HepG2 (cell line): ENCODE measurements at regions not wholly inside any gene's neighbourhood (a gene's known extent, or its start where the extent isn't known, plus 50 kb on each side); places are given as distances from the start of the nearest gene placed in this dataset.

Experiments used
- ATAC-seq: fragments of 200-7000 bp; cut with Tn5 transposase; 3 replicates; pipeline ENCODE4 v1.9.1; 2020; ENCODE audit warnings: mild to moderate bottlenecking, moderate library complexity
- BruUV-seq: library from RNA; stranded (reverse); fragments of 400-500 nt; replicated peaks from 2 replicates; lab custom pipeline; 2021; lab: Mats Ljungman, UMichigan
- CTCF ChIA-PET: fragments of 300-600 bp; formaldehyde crosslinking; extraction: SDS; loops from one replicate; lab custom pipeline; 2021; ENCODE audit warnings: low total read pairs, inconsistent platforms, low intra/inter-chr PET ratio; lab: Yijun Ruan, JAX
- POLR2A ChIA-PET: fragments of 350-600 bp; sonication (Branson Sonifier 250); formaldehyde crosslinking; loops from one replicate; lab custom pipeline; 2020; ENCODE audit warnings: antibody characterized with exemption, inconsistent platforms; lab: Yijun Ruan, JAX
- DNase-seq: peaks from one replicate; pipeline ENCODE4 v3.0.0-alpha.2; 2015; ENCODE audit warnings: low spot score
- FAIRE-seq: peaks from 3 replicates; lab custom pipeline; 2011; peaks lifted over from hg19 to GRCh38; lab: Jason Lieb, UNC
- H2AFZ ChIP-seq: one replicate; pipeline ENCODE4 v1.6.1; 2011; ENCODE audit warnings: low read length, inconsistent platforms
- H3K27ac ChIP-seq: fragments of 300-600 bp; 3 replicates; pipeline ENCODE4 v1.8.0; 2011; ENCODE audit warnings: mixed run types, mild to moderate bottlenecking, mixed read lengths, low read length, inconsistent platforms; ENCODE audit not compliant: insufficient read depth; ENCODE audit errors: extremely low read length
- H3K27me3 ChIP-seq, 2 experiments: fragments of 200-600 bp in 1 of 2; 2 replicates in 1 of 2; 3 replicates in 1 of 2; pipeline versions ENCODE4 v1.6.0 to v1.8.0; 2011; ENCODE audit warnings: low read length in 2 of 2, mild to moderate bottlenecking in 2 of 2, moderate library complexity in 2 of 2, inconsistent platforms in 1 of 2; ENCODE audit not compliant: insufficient read depth in 2 of 2, control insufficient read depth in 1 of 2
- H3K36me3 ChIP-seq, 2 experiments: fragments of 200-600 bp in 1 of 2; replicated peaks in 1 of 2; 2 replicates in 1 of 2; 3 replicates in 1 of 2; pipeline versions ENCODE4 v1.5.1 to v1.8.0; 2011; ENCODE audit warnings: low read length in 2 of 2, inconsistent platforms in 1 of 2; ENCODE audit not compliant: insufficient read depth in 2 of 2, control insufficient read depth in 1 of 2
- H3K4me1 ChIP-seq: 2 replicates; pipeline ENCODE4 v1.5.1; 2012; ENCODE audit warnings: low read length, inconsistent platforms; ENCODE audit not compliant: insufficient read depth
- H3K4me2 ChIP-seq: 2 replicates; pipeline ENCODE4 v1.6.0; 2011; ENCODE audit warnings: low read depth, low read length, inconsistent platforms
- H3K4me3 ChIP-seq, 3 experiments: fragments of 200-600 bp in 1 of 3; sonication (generic), shearing (Covaris generic) in 1 of 3; replicated peaks in 1 of 3; 2 replicates each; pipeline ENCODE4 v1.5.1; 2011 to 2016; ENCODE audit warnings: low read length in 3 of 3, inconsistent platforms in 2 of 3, low read depth in 2 of 3, mild to moderate bottlenecking in 2 of 3, control low read depth in 1 of 3, mixed read lengths in 1 of 3; ENCODE audit not compliant: insufficient read depth in 1 of 3
- H3K79me2 ChIP-seq: one replicate; pipeline ENCODE4 v1.6.1; 2011; ENCODE audit warnings: low read length, inconsistent platforms; ENCODE audit not compliant: insufficient read depth
- H3K9ac ChIP-seq: 2 replicates; pipeline ENCODE4 v1.6.0; 2011; ENCODE audit warnings: mild to moderate bottlenecking, low read depth, low read length, inconsistent platforms; ENCODE audit not compliant: insufficient read depth
- H3K9me3 ChIP-seq: 2 replicates; pipeline ENCODE4 v1.5.1; 2012; ENCODE audit warnings: mild to moderate bottlenecking, low read length
- H4K20me1 ChIP-seq: 2 replicates; pipeline ENCODE4 v1.6.0; 2011; ENCODE audit warnings: inconsistent platforms, mild to moderate bottlenecking, low read length, moderate library complexity; ENCODE audit not compliant: insufficient read depth
- ATM ChIP-seq: fragments of 450-650 bp; IDR thresholded peaks from 2 replicates; pipeline ENCODE4 v1.7.1; 2017; ENCODE audit warnings: mild to moderate bottlenecking, borderline replicate concordance
- IKZF1 ChIP-seq: fragments of 450-650 bp; IDR thresholded peaks from 2 replicates; pipeline ENCODE4 v1.7.1; 2016
- JDP2 ChIP-seq: sonication (generic); formaldehyde crosslinking; IDR thresholded peaks from 2 replicates; pipeline ENCODE4 v1.8.1; 2022; ENCODE audit warnings: missing genetic modification reagents, borderline replicate concordance
- KDM2A ChIP-seq: sonication (generic); formaldehyde crosslinking; IDR thresholded peaks from 2 replicates; pipeline ENCODE4 v1.4.0; 2020; ENCODE audit warnings: low read depth, missing genetic modification reagents, borderline replicate concordance
- NR2C2 ChIP-seq: sonication (generic); formaldehyde crosslinking; IDR thresholded peaks from 2 replicates; pipeline ENCODE4 v1.4.0; 2020; ENCODE audit warnings: missing genetic modification reagents, mild to moderate bottlenecking, moderate library complexity, borderline replicate concordance
- ZNF124 ChIP-seq: sonication (generic); formaldehyde crosslinking; IDR thresholded peaks from 2 replicates; pipeline ENCODE4 v1.4.0; 2020; ENCODE audit warnings: missing genetic modification reagents
- ZNF350 ChIP-seq: sonication (generic); formaldehyde crosslinking; IDR thresholded peaks from 2 replicates; pipeline ENCODE4 v1.4.0; 2020; ENCODE audit warnings: mild to moderate bottlenecking, low read depth, missing genetic modification reagents, borderline replicate concordance
- ZNF883 ChIP-seq: sonication (generic); formaldehyde crosslinking; IDR thresholded peaks from 2 replicates; pipeline ENCODE4 v1.5.1; 2020; ENCODE audit warnings: mild to moderate bottlenecking, missing genetic modification reagents; ENCODE audit errors: not compliant biosample characterization
- WGBS: methylation state at CpG from one replicate; pipeline ENCODE4 v1.1.6; 2017; ENCODE audit warnings: low lambda C conversion rate; 5-methylcytosine and 5-hydroxymethylcytosine counted together
- in situ Hi-C: cut with HindIII; loops from 2 replicates; pipeline ENCODE4 v1.10.0; 2017; ENCODE audit warnings: low pct_unique_long_range_greater_than_20kb; ENCODE audit not compliant: extremely low pct_ligation_motif_present
- intact Hi-C: fragments of 100-400 bp; cut with micrococcal nuclease; formaldehyde crosslinking; loops from one replicate; pipeline ENCODE4 v1.10.0; 2022; ENCODE audit not compliant: unreplicated experiment
- TF ChIP-seq, protein P1 (sequence below): sonication (generic); formaldehyde crosslinking; IDR thresholded peaks from 2 replicates; pipeline ENCODE4 v1.8.1; 2023; ENCODE audit warnings: mild to moderate bottlenecking, moderate library complexity, missing genetic modification reagents

DNA sequence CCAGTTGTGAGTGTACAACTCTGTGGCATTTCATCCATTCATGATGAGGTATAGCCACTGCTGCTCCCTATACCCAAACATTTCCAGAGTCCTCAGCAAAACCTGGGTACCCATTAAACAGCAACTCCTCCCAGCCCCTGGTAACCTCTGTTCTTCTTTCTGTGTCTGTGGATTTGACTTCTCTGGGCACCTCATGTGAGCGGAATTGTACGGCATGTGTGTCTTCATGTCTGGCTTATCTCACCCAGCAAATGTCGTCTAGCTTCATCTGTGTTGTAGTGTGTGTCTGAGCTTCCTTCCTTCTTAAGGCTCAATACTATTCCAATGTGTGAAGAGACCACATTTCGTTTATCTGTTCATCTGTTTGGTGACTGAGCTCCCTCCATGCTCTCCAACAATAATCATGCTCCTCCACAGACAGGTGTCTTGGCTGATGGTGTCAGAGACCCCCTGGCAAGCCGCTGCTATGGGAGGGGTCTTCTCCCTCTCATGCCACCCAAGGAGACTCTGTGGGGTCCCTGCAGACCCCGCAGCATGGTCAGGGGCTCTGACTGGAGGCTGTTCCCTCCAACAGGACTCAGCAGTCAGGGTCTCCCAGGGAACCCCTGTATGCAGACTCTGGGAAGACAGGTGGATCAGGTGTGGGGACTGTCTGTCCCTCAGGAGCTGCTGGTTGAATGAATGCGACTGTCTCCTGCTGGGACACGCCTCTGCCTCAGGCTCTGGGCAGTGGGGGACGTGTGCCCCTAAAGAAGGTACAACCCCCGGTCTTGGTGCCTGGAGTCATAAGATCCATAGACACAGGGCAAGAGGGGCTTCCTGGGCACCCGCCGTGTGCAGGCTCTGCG lies 52.7 kb downstream of the SMIM38 start:
- CTCF ChIA-PET, result no interaction called here
- in situ Hi-C loops, result no loop called here
- Histone ChIP-seq H3K4me1 (peaks cover 31% of the 10 kb centered on the region), H3K4me2 (no peak overlapping the region), H3K9ac (no peak overlapping the region), H3K27ac (no peak overlapping the region), H3K36me3 (no peaks in the 10 kb centered on the region), H3K4me3 (no peak overlapping the region), H2AFZ (no peak overlapping the region), H3K9me3 (no peaks in the 10 kb centered on the region), H3K27me3 (peaks cover 6 to 20% of the 10 kb centered on the region in 2 experiments), H4K20me1 (no peaks in the 10 kb centered on the region), H3K79me2 (no peaks in the 10 kb centered on the region)
- TF ChIP-seq ZNF883 (CRISPR knock-in tag), result no peak
- TF ChIP-seq IKZF1, result no peak
- TF ChIP-seq, protein P1, sequence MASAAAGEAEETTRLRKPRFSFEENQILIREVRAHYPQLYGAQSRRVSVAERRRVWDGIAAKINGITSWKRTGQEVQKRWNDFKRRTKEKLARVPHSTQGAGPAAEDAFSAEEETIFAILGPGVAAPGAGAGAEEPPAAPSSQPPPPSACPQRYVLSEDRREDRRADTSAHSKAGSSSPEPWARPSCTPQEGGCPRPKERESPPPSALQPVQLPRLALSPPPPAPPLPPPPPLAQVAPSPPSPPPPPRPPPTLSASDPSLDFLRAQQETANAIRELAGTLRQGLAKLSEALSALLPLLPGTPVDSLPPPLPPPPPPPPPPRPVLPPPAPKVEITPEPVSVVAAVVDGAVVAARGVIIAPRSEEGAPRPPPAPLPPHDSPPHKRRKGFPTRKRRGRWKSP (CRISPR knock-in tag), result no peak
- no peak for TF ChIP-seq ATM
- TF ChIP-seq KDM2A (CRISPR knock-in tag), result no peak
- no peak for TF ChIP-seq ZNF350 (CRISPR knock-in tag)
- TF ChIP-seq ZNF124 (CRISPR knock-in tag), result no peak
- no peak for TF ChIP-seq NR2C2
- TF ChIP-seq JDP2 (CRISPR knock-in tag), result no peak
- WGBS, result 65% methylated on average over 6 of the region's 13 CpGs
- no peak for FAIRE-seq
- no TSS peak for BruUV-seq
- intact Hi-C loops, result no loop called here
- DNase-seq, result no peak
- POLR2A ChIA-PET, result no interaction called here
- ATAC-seq, result no peak
